HG02981 (cell line): ENCODE measurements at regions not wholly inside any gene's neighbourhood (a gene's known extent, or its start where the extent isn't known, plus 50 kb on each side); places are given as distances from the start of the nearest gene placed in this dataset.

Experiments used
- ATAC-seq: cut with Tn5 transposase; IDR thresholded peaks from one replicate; pipeline ENCODE4 v1.9.1; 2021; ENCODE audit warnings: mild to moderate bottlenecking, moderate library complexity; ENCODE audit not compliant: unreplicated experiment

- ATAC-seq = no peak
Measured at GRCh38 chr21:38186661-38187270, 70.0 kb upstream of the KCNJ15 start.

GRCh38 chr21:38188037-38188436 lies 68.8 kb upstream of the KCNJ15 start:
- ATAC-seq = no peak

GRCh38 chr21:38196036-38196435 lies 60.8 kb upstream of the KCNJ15 start:
- no peak for ATAC-seq

- no peak for ATAC-seq
Measured at GRCh38 chr21:38202811-38203210, 54.0 kb upstream of the KCNJ15 start.

GRCh38 chr21:38203229-38203628 lies 53.6 kb upstream of the KCNJ15 start:
- no peak for ATAC-seq

- no peak for ATAC-seq
Measured at GRCh38 chr21:38205940-38206339, 50.9 kb upstream of the KCNJ15 start.

- no peak for ATAC-seq
Measured at GRCh38 chr21:38206646-38207045, 50.1 kb upstream of the KCNJ15 start.
